Posterior cingulate gyrus (tissue), 11 donors: ENCODE measurements at regions not wholly inside any gene's neighbourhood (a gene's known extent, or its start where the extent isn't known, plus 50 kb on each side); places are given as distances from the start of the nearest gene placed in this dataset.
A peak's percentile ranks its signal among the peaks of the same experiment; 100 is the strongest.
"Not testable (repeated sequence)": the region's sequence is repeated elsewhere in the genome, so short reads cannot be mapped to it uniquely, and the experiment has no call there.

Experiments
- DNase-seq, 10 donors: peaks; one replicate each; pipeline versions ENCODE4 v3.0.0 to v3.0.0-alpha.2; 2020 to 2021; ENCODE audit warnings: mixed read lengths in 3 of 10
- intact Hi-C: fragments of 100-400 bp; cut with DNase I; formaldehyde crosslinking; loops from one replicate; pipeline ENCODE4 v1.15.1; 2023

- intact Hi-C loops: no loop called here
- DNase-seq: peak in 2 of 10 donors; percentile 7 to 59
Measured at GRCh38 chr17:83189044-83190003, 109.9 kb downstream of the METRNL start.

- intact Hi-C loops: no loop called here
Measured at GRCh38 chr17:83190004-83190385, 110.6 kb downstream of the METRNL start.

DNA sequence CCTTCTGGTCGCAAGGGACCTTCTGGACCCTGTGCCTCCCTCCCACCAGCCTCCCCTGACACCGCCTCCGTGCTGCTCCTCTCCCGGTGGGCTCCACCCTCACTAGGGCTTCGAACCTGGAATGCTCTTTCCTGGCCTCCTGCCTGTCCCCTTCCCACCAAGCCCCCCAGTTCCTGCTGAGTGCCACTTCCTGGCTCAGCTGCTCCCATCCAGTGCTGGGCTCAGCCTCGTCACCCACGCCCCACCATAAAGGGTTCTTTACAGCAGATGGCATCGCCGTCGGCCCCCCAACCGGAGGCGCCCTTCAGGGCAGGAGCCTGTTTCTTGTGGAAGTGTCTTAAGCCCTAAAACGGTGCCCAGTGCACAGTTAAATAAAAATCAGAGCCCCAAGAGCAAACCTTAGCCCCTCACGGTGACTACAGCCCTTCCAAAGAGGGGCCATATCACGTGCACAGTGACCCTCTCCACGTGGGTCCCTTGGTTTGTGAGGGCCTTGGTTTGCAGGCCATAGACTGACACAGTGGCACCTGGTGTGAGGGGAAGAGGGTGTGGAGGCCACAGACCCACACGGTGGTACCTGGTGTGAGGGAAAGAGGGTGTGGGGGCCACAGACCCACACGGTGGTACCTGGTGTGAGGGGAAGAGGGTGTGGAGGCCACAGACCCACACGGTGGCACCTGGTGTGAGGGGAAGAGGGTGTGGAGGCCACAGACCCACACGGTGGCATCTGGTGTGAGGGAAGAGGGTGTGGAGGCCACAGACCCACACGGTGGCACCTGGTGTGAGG is 111.4 kb downstream of the METRNL start:
- DNase-seq: peak in 3 of 10 donors; percentile 4 to 81 (median 20)
- intact Hi-C loops: no loop called here

More at GRCh38 chr17:83190004-83190385, 110.6 kb downstream of the METRNL start:
- peak in 3 of 10 donors; percentile 4 to 76 (median 11) for DNase-seq

GRCh38 chr17:83191388-83192160 is 112.2 kb downstream of the METRNL start:
- peak in 2 of 10 donors; percentile 46 to 67 for DNase-seq
- intact Hi-C loops: no loop called here

DNA sequence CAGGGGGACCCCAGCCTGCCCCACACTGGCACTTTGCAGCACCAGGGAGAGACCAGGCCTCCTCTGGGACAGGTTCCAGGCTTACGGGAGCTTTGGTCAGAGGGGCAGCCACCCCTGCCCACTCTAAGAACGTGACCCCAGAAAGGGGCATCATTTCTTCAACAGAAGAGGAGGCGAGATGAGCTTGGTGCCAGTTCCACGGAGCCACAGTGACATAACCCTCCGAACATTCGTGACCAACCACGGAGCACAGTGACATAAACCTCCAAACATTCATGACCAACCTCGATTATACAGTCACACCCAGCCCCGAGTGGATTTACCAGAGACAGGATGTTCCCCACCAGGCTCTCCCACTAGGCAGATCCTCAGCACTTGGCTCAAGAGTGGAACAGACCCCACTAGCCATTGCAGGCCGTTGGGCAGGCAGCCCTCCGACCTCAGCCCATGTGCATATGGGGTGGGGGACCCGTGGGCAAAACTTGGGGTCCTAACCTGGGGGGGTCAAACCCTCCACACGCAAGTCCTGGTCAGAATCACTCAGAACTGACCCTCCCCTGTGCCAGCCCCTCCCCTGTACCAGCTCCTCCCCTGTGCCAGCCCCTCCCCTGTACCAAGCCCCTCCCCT is 112.9 kb downstream of the METRNL start:
- intact Hi-C loops: no loop called here
- peak in 3 of 10 donors; percentile 4 to 52 (median 39) for DNase-seq

- DNase-seq, intact Hi-C loops: not testable (repeated sequence)
Measured at GRCh38 chr17:83192789-83193335, 113.5 kb downstream of the METRNL start.

DNA sequence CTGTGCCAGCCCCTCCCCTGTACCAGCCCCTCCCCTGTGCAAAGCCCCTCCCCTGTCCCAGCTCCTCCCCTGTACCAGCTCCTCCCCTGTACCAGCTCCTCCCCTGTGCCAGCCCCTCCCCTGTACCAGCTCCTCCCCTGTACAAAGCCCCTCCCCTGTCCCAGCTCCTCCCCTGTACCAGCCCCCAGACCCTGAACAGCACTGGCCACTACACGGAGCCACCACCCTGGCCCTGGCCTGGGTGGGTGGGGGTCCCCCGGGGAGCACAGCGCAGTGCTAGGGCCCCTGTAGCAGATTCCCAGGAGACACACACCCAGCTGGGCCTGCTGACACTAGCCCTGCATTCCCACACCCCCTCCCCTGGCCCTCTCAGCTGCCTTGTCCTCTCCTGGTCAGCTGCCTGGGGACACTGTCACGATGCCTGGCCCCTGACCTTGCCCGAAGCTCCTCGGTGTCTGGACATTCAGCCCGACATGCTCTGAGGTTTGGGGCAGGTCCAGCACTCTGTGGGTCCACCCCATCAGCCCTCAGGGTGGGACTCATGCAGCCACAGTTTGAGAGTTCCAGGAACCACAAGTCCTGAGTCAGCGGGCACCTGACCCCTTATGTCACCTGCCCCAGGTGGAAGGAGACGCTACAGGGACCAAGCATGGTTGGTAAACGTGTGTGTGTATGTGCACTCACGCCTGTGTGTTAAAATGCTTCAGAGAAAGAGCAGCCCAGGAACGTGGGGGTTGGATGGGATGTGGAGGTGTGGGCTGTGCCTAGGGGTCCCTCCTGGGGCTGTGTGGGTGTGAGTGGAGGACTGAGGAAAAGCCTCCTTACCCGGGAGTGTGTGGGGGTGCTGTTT is 114.2 kb downstream of the METRNL start:
- intact Hi-C loops: no loop called here
- DNase-seq: peak in 2 of 10 donors; percentile 4 to 66

- DNase-seq: peak in 4 of 10 donors; percentile 5 to 76 (median 68)
- intact Hi-C loops: no loop called here
Measured at GRCh38 chr17:83194186-83194561, 114.8 kb downstream of the METRNL start.

DNA sequence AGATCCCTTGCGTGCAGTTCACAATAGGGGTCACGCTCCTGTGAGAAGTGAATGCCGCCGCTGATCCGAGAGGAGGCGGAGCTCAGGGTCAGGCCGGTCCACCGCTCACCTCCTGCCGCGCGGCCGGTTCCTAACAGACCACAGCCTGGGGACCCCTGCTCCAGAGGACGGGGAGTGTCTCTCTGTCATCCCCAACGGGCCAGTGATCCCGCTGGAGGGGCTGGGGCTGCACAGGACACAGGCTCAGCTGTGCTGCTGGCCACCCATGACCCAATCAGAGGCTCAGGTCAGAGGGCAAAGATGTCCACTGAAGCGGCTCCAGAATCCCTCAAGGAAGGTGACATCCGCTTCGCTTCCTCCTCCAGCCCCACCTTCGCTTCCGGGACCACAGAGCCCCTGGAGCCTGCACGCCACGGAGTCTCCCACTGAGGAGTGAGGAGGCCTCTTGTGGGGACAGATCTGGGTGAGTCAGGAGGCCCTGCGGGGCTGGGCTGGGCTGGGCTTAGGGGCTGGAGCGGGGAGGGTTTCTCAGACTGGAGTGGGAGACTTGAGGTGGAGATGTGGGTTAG is 115.4 kb downstream of the METRNL start:
- intact Hi-C loops: no loop called here
- peak in 5 of 10 donors; percentile 1 to 77 (median 31) for DNase-seq

GRCh38 chr17:83195330-83196023 is 116.1 kb downstream of the METRNL start:
- intact Hi-C loops: no loop called here
- DNase-seq: peak in 8 of 10 donors; percentile 1 to 89 (median 26)

GRCh38 chr17:83196024-83196365 is 116.6 kb downstream of the METRNL start:
- DNase-seq: peak in 2 of 10 donors; percentile 2 to 6
- intact Hi-C loops: no loop called here

DNA sequence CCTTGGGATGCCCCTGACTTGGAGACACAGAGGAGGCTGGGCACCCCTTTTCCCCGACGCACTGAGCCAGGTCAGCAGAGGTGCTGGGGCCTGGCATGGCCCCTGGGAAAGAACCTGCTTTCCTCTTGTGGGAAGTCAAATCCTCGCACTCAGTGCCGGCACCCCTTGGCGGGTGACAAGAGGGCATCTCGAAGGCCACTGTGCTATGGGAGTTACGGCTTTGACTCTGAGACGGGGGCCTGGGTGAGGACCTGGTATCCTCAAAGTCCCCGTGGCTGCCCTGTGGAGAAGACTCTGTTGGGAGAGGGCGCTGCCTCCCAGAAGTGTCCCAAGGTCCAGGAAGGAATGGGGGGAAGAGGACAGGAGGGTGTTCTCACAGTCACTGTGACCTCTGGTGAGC is 117.0 kb downstream of the METRNL start:
- intact Hi-C loops: no loop called here
- peak in 7 of 10 donors; percentile 1 to 75 (median 12) for DNase-seq

DNA sequence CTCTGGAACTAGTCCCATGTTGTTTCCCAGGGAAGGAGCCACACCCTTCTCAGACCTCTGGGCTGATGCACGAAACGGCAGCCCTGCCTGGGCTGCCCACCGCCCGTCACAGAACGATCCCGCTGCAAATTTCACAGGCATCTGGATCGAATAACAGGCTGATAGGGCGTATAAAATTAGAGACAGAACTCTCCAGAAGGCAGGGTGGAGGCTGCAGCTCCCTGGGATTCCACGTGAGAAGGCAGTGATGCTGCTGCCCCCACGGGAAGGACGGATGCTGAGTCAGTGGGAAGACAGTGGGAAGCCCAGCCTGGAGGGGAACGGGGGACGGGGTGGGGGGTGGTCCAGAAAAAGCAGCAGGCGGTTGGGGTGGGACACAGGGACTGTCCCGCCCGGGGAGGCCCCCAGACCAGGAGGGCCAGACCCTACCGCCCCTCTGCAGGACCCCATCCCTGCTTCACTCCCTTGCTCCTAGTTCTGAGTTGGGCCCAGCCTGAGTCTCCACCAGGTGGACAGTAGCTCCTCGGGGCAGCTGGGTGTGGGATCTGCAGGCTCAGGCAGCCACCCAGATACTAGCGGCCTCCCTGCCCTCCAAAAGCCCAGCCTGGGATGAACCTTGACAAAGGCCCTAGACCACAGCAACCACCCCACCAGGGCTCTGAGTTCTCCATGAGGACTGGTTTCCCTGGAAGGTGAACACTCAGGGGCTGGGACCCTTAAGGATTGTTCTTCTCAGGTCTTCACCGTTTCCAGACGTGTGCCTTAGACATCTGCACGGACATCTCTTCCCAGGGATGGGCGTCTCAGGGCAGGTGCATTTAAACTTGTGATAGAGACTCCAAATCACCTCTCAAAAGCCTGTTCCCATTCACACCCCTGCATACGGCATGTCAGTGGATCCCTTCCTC is 117.8 kb downstream of the METRNL start:
- DNase-seq: peak in 7 of 10 donors; percentile 1 to 68 (median 16)
- intact Hi-C loops: no loop called here

DNA sequence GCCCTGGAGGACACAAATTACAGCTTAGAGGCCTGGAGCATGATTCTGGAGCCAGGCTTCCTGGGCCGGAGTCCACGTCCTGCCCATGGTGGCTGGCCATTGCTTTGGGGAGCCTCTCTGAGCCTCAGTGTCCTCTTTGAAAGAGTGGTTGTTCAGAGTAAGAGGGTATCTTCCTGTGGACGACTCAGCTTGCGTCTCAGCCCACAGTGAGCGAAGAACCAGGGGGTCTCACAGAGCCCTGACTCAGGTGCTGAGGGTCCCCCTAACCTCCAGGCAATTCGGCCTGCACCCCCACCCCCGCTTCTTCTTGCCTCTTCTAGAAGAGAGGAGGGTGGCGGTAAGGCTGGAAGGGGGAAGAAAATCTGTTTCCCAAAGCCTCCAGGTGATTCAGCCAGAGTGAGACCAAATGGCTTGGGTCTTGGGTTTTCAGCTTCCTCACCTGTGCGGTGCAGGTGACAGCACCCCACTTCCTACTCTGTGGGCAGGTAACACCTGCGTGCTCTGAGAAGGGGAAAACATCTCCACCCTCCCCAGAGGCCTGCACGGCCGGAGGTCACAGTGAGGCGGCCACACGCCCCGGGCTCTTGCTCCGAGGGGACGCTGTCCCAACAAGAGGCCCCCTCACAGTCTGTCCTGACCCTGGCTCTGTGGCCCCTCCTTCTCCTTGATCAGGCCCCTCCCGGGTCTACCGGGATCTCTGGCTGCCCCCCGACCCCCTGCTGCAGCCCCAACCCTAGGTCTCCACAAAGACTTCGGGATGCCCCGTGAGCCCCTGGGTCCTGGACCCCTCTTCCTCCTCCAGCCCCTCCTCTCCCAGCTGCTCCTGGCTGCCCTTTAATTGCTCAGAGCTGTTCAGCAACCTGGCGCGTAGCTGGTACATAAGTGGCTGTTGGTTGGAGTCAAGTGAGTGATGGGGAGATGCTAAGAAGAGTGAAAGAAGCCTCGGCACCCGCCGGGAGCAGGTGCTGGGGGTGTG is 119.2 kb downstream of the METRNL start:
- DNase-seq: peak in 6 of 10 donors; percentile 0 to 66 (median 12)

DNA sequence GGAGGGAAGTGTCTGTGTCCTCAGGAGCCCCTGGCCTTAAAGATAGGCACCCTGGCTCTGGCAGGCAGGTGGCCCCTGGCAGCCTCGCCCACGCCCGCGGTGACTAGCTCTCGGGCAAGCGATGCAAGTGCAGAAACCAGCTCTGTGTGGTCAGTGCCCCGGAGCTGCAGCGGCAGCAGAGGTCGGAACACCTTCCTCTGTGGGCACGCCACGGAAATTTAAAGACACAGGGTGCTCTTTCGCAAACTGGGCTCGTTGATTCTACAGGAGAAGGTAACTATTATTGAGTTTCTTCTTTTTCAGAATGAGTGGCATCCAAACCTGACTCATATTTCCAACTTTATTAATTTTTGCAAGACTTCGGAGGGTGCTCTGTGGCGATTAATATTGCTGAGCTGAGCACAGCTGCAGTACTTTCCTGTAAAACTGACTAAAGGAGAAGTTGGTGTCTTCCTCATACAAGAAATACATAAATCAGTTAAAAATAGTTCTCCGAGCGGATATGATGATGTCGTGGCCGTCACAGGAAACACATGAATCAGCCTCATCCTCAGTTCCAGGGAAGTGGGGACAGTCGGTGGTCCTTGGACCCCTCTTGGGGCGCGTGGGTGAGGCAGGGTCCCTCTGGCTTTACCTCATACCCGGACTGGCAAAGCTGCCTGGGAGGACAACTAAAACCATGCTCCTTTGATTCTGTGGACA is 120.2 kb downstream of the METRNL start:
- intact Hi-C loops: no loop called here
- peak in 7 of 10 donors; percentile 1 to 85 (median 27) for DNase-seq

More for the DNA sequence above, 119.2 kb downstream of the METRNL start:
- intact Hi-C loops: no loop called here
